ENCODE measurements at regions not wholly inside any gene's neighbourhood (a gene's known extent, or its start where the extent isn't known, plus 50 kb on each side); places are given as distances from the start of the nearest gene placed in this dataset.

GRCh38 chr6:44043479-44044153 lies 83.6 kb downstream of the MRPL14 start (continued):
- TF ChIP-seq CHD7 (IDR thresholded peaks at IDR 0.05; ENCODE audit: low read depth, low read length) (no peak), ZFPM2 (CRISPR knock-in tag; IDR thresholded peaks at IDR 0.05) (no peak), ARID1B (IDR thresholded peaks at IDR 0.05) (peak; percentile 63; the same call in 1 of the 2 replicates), AFF1 (IDR thresholded peaks at IDR 0.05; ENCODE audit: low read depth in 1 of 2, partially characterized antibody in 2 of 2) (peak in 1 of 2 experiments; percentile 41), HDAC3 (IDR thresholded peaks at IDR 0.05; ENCODE audit: borderline replicate concordance, partially characterized antibody) (no peak), ZEB2 (IDR thresholded peaks at IDR 0.05) (no peak), ZNF175 (CRISPR knock-in tag; IDR thresholded peaks at IDR 0.05; ENCODE audit: low read depth) (peak; percentile 64), DNMT1 (IDR thresholded peaks at IDR 0.05) (no peak), THRAP3 (IDR thresholded peaks at IDR 0.05; ENCODE audit: borderline replicate concordance) (no peak), ARID2 (IDR thresholded peaks at IDR 0.05) (no peak), CREB3L1 (IDR thresholded peaks at IDR 0.05; ENCODE audit: borderline replicate concordance, low read depth) (peak; percentile 32; the same call in 1 of the 2 replicates)

Data from K562 (cell line).